GM13977 (cell line): ENCODE measurements at regions not wholly inside any gene's neighbourhood (a gene's known extent, or its start where the extent isn't known, plus 50 kb on each side); places are given as distances from the start of the nearest gene placed in this dataset.
"Not testable (repeated sequence)": the region's sequence is repeated elsewhere in the genome, so short reads cannot be mapped to it uniquely, and the experiment has no call there.

Source experiments
- DNase-seq: peaks from one replicate; pipeline ENCODE4 v3.0.0; 2012; ENCODE audit warnings: low spot score
- CTCF ChIP-seq: IDR thresholded peaks from 2 replicates; pipeline ENCODE4 v1.5.1; 2012; ENCODE audit warnings: mild to moderate bottlenecking, control low read depth; ENCODE audit not compliant: insufficient read depth; ENCODE audit errors: extremely low read depth, missing control alignments
- in situ Hi-C: fragments of 300-500 bp; cut with MboI; formaldehyde crosslinking; loops from one replicate; pipeline ENCODE4 v1.12.0; 2022; ENCODE audit warnings: low sequenced_read_pairs, low pct_unique_long_range_greater_than_20kb, mixed read lengths, inconsistent platforms; ENCODE audit not compliant: unreplicated experiment

- DNase-seq = no peak
- no peak for TF ChIP-seq CTCF
- in situ Hi-C loops = no loop called here
These were observed 67.9 kb upstream of the TMEM132D start for GRCh38 chr12:129971721-129972120.

GRCh38 chr12:129973236-129973961 lies 69.6 kb upstream of the TMEM132D start:
- TF ChIP-seq CTCF = no peak
- no peak for DNase-seq
- in situ Hi-C loops = no loop called here

- no peak for DNase-seq
These were observed 80.3 kb upstream of the TMEM132D start for GRCh38 chr12:129984106-129984505.

GRCh38 chr12:129987841-129988240 lies 84.0 kb upstream of the TMEM132D start:
- in situ Hi-C loops = no loop called here
- TF ChIP-seq CTCF = no peak
- DNase-seq = no peak

More at GRCh38 chr12:129984106-129984505, 80.3 kb upstream of the TMEM132D start:
- TF ChIP-seq CTCF = no peak
- in situ Hi-C loops = no loop called here

- in situ Hi-C loops = no loop called here
- TF ChIP-seq CTCF = no peak
- no peak for DNase-seq
These were observed 90.8 kb upstream of the TMEM132D start for GRCh38 chr12:129994634-129995033.

- in situ Hi-C loops = no loop called here
- DNase-seq = no peak
- no peak for TF ChIP-seq CTCF
These were observed 93.4 kb upstream of the TMEM132D start for GRCh38 chr12:129997239-129997638.

- DNase-seq, in situ Hi-C loops: not testable (repeated sequence)
These were observed 100.6 kb upstream of the TMEM132D start for GRCh38 chr12:130004310-130004877.
